GM23338 (cell line): ENCODE measurements at regions not wholly inside any gene's neighbourhood (a gene's known extent, or its start where the extent isn't known, plus 50 kb on each side); places are given as distances from the start of the nearest gene placed in this dataset.

Experiments
- ATAC-seq: fragments of 200-7000 bp; cut with Tn5 transposase; 3 replicates; pipeline ENCODE4 v1.9.1; 2020
- DNase-seq: peaks from one replicate; pipeline ENCODE4 v3.0.0-alpha.2; 2015; ENCODE audit warnings: low spot score
- H2AFZ ChIP-seq: fragments of 200-600 bp; sonication (generic); 2 replicates; pipeline ENCODE4 v1.8.0; 2016; ENCODE audit warnings: antibody characterized with exemption, mild to moderate bottlenecking, moderate library complexity
- H3F3A ChIP-seq: fragments of 200-600 bp; sonication (generic); replicated peaks from 2 replicates; pipeline ENCODE4 v1.8.0; 2017; ENCODE audit warnings: antibody characterized with exemption, mixed run types, low read depth
- H3K27ac ChIP-seq: fragments of 200-600 bp; sonication (generic); 2 replicates; pipeline ENCODE4 v1.6.1; 2016; ENCODE audit warnings: low read depth
- H3K27me3 ChIP-seq: fragments of 200-600 bp; sonication (generic); 2 replicates; pipeline ENCODE4 v1.8.0; 2016; ENCODE audit warnings: mild to moderate bottlenecking, mixed run types, moderate library complexity; ENCODE audit not compliant: insufficient read depth
- H3K36me3 ChIP-seq: fragments of 200-600 bp; sonication (generic); 2 replicates; pipeline ENCODE4 v1.8.0; 2016; ENCODE audit warnings: mild to moderate bottlenecking; ENCODE audit not compliant: insufficient read depth
- H3K4me1 ChIP-seq: fragments of 200-600 bp; sonication (generic); 2 replicates; pipeline ENCODE4 v1.8.0; 2016; ENCODE audit warnings: mild to moderate bottlenecking, moderate library complexity; ENCODE audit not compliant: insufficient read depth
- H3K4me2 ChIP-seq: fragments of 200-600 bp; sonication (generic); 2 replicates; pipeline ENCODE4 v1.7.1; 2017; ENCODE audit warnings: mixed run types
- H3K4me3 ChIP-seq: fragments of 200-600 bp; sonication (generic); 2 replicates; pipeline ENCODE4 v1.6.1; 2016; ENCODE audit warnings: mixed run types
- H3K79me2 ChIP-seq: fragments of 200-600 bp; sonication (generic); replicated peaks from 2 replicates; pipeline ENCODE4 v1.8.0; 2017; ENCODE audit warnings: mild to moderate bottlenecking; ENCODE audit not compliant: insufficient read depth
- H3K9me2 ChIP-seq: fragments of 200-600 bp; sonication (generic); 2 replicates; pipeline ENCODE4 v1.8.0; 2017; ENCODE audit not compliant: insufficient read depth
- H4K20me1 ChIP-seq: fragments of 200-600 bp; sonication (generic); replicated peaks from 2 replicates; pipeline ENCODE4 v1.8.0; 2017; ENCODE audit warnings: mild to moderate bottlenecking; ENCODE audit not compliant: insufficient read depth
- H3K27ac Mint-ChIP-seq: 2 replicates; pipeline ENCODE4 v1.8.0; 2020; ENCODE audit warnings: inconsistent platforms, mild to moderate bottlenecking, moderate library complexity, mixed read lengths
- H3K27me3 Mint-ChIP-seq: 3 replicates; pipeline ENCODE4 v1.8.0; 2022; ENCODE audit warnings: low read depth, mild to moderate bottlenecking, moderate library complexity, mixed read lengths, inconsistent platforms; ENCODE audit not compliant: insufficient read depth, poor library complexity
- H3K36me3 Mint-ChIP-seq: 3 replicates; pipeline ENCODE4 v1.8.0; 2021; ENCODE audit warnings: low read depth, mild to moderate bottlenecking, inconsistent platforms, moderate library complexity, mixed read lengths
- H3K4me1 Mint-ChIP-seq: 3 replicates; pipeline ENCODE4 v1.8.0; 2020; ENCODE audit warnings: mild to moderate bottlenecking, inconsistent platforms, mixed read lengths
- H3K4me3 Mint-ChIP-seq: 3 replicates; pipeline ENCODE4 v1.8.0; 2021; ENCODE audit warnings: moderate library complexity, mild to moderate bottlenecking, inconsistent platforms, mixed read lengths
- H3K9me3 Mint-ChIP-seq: 3 replicates; pipeline ENCODE4 v1.8.0; 2020; ENCODE audit warnings: moderate library complexity, mild to moderate bottlenecking, inconsistent platforms, mixed read lengths
- CREB1 ChIP-seq: fragments of 250-450 bp; sonication (Bioruptor Pico); IDR thresholded peaks from 2 replicates; pipeline ENCODE4 v1.5.0; 2020; ENCODE audit warnings: low read depth, mild to moderate bottlenecking, moderate library complexity
- ETS1 ChIP-seq: IDR thresholded peaks from 2 replicates; pipeline ENCODE4 v1.6.1; 2016; ENCODE audit warnings: antibody characterized with exemption
- EZH2 ChIP-seq: fragments of 200-600 bp; sonication (generic); IDR thresholded peaks from one replicate; pipeline ENCODE4 v1.8.0; 2017; ENCODE audit warnings: antibody characterized with exemption, mild to moderate bottlenecking, low read depth; ENCODE audit not compliant: unreplicated experiment
- EZH2phosphoT487 ChIP-seq: fragments of 200-600 bp; sonication (generic); IDR thresholded peaks from one replicate; pipeline ENCODE4 v1.8.1; 2018; ENCODE audit warnings: antibody characterized with exemption; ENCODE audit not compliant: unreplicated experiment
- NANOG ChIP-seq: IDR thresholded peaks from 2 replicates; pipeline ENCODE4 v1.6.1; 2016; ENCODE audit warnings: antibody characterized with exemption, borderline replicate concordance
- STAT1 ChIP-seq: IDR thresholded peaks from one replicate; pipeline ENCODE4 v1.6.1; 2016; ENCODE audit warnings: antibody characterized with exemption; ENCODE audit not compliant: unreplicated experiment
- ZNF114 ChIP-seq: fragments of 250-450 bp; sonication (Bioruptor Pico); IDR thresholded peaks from 2 replicates; pipeline ENCODE4 v1.5.0; 2020; ENCODE audit warnings: mild to moderate bottlenecking, moderate library complexity
- ZNF331 ChIP-seq: fragments of 250-450 bp; sonication (Bioruptor Pico); IDR thresholded peaks from 2 replicates; pipeline ENCODE4 v1.5.0; 2020; ENCODE audit warnings: low read depth, mild to moderate bottlenecking, moderate library complexity
- TF ChIP-seq, protein P1 (sequence below), 2 experiments: fragments of 200-600 bp in 1 of 2; sonication (generic) in 1 of 2; conservative IDR thresholded peaks; 2 replicates each; pipeline versions ENCODE4 v1.5.1 to v1.6.1; 2016 to 2017; ENCODE audit warnings: antibody characterized with exemption in 2 of 2, low read depth in 2 of 2, mild to moderate bottlenecking in 2 of 2, moderate library complexity in 1 of 2
- TF ChIP-seq, protein P2 (sequence below): fragments of 250-450 bp; sonication (Bioruptor Pico); IDR thresholded peaks from 2 replicates; pipeline ENCODE4 v1.5.0; 2020; ENCODE audit warnings: mild to moderate bottlenecking, moderate library complexity

- Mint-ChIP-seq H3K4me3 (no peak overlapping the region), H3K27ac (no peak overlapping the region), H3K36me3 (no peaks in the 10 kb centered on the region), H3K4me1 (peaks cover 17% of the 10 kb centered on the region), H3K9me3 (no peaks in the 10 kb centered on the region), H3K27me3 (peaks cover 5% of the 10 kb centered on the region)
- H3F3A ChIP-seq = no peaks in the 10 kb centered on the region
- TF ChIP-seq ZNF114 (CRISPR knock-in tag) (no peak), EZH2phosphoT487 (no peak), EZH2 (no peak), CREB1 (CRISPR knock-in tag) (no peak), STAT1 (no peak), ZNF331 (CRISPR knock-in tag) (no peak), ETS1 (no peak), NANOG (no peak)
- TF ChIP-seq, protein P1, sequence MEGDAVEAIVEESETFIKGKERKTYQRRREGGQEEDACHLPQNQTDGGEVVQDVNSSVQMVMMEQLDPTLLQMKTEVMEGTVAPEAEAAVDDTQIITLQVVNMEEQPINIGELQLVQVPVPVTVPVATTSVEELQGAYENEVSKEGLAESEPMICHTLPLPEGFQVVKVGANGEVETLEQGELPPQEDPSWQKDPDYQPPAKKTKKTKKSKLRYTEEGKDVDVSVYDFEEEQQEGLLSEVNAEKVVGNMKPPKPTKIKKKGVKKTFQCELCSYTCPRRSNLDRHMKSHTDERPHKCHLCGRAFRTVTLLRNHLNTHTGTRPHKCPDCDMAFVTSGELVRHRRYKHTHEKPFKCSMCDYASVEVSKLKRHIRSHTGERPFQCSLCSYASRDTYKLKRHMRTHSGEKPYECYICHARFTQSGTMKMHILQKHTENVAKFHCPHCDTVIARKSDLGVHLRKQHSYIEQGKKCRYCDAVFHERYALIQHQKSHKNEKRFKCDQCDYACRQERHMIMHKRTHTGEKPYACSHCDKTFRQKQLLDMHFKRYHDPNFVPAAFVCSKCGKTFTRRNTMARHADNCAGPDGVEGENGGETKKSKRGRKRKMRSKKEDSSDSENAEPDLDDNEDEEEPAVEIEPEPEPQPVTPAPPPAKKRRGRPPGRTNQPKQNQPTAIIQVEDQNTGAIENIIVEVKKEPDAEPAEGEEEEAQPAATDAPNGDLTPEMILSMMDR (conservative IDR thresholded peaks at IDR 0.05; ENCODE audit: low read depth in 2 of 2) = no peak
- H2AFZ ChIP-seq = no peak overlapping the region
- H3K4me1 ChIP-seq = peaks cover 15% of the 10 kb centered on the region
- no peaks in the 10 kb centered on the region for H3K79me2 ChIP-seq
- H3K27me3 ChIP-seq = no peaks in the 10 kb centered on the region
- DNase-seq (peak; percentile 29), ATAC-seq (peak; percentile 24; the same call in 2 of the 3 replicates)
- H3K27ac ChIP-seq = no peak overlapping the region
- no peaks in the 10 kb centered on the region for H3K36me3 ChIP-seq
- H3K4me2 ChIP-seq = peak overlapping the region; percentile 55; the same call in 1 of the 2 replicates
- no peaks in the 10 kb centered on the region for H4K20me1 ChIP-seq
- H3K9me2 ChIP-seq = peaks cover 7% of the 10 kb centered on the region; the same call in 1 of the 2 replicates
- no peak overlapping the region for H3K4me3 ChIP-seq
Observed at GRCh38 chr12:105744371-105745058, 394.2 kb downstream of the NUAK1 start.

GRCh38 chr12:105745811-105746210, 392.9 kb downstream of the NUAK1 start:
- no peak overlapping the region for H2AFZ ChIP-seq
- no peak overlapping the region for H3K4me2 ChIP-seq
- H3K4me3 Mint-ChIP-seq = no peak overlapping the region
- no peaks in the 10 kb centered on the region for H3K27me3 ChIP-seq
- H3K27me3 Mint-ChIP-seq = peaks cover 5% of the 10 kb centered on the region
- H3K27ac ChIP-seq = no peak overlapping the region
- no peaks in the 10 kb centered on the region for H3F3A ChIP-seq
- H3K4me1 ChIP-seq = peaks cover 2% of the 10 kb centered on the region
- peaks cover 17% of the 10 kb centered on the region for H3K4me1 Mint-ChIP-seq
- H3K79me2 ChIP-seq = no peaks in the 10 kb centered on the region
- H3K27ac Mint-ChIP-seq = no peak overlapping the region
- H3K36me3 ChIP-seq = no peaks in the 10 kb centered on the region
- no peaks in the 10 kb centered on the region for H3K36me3 Mint-ChIP-seq
- H3K4me3 ChIP-seq = no peak overlapping the region
- no peaks in the 10 kb centered on the region for H4K20me1 ChIP-seq
- H3K9me3 Mint-ChIP-seq = no peaks in the 10 kb centered on the region
- peaks cover 7% of the 10 kb centered on the region; the same call in 1 of the 2 replicates for H3K9me2 ChIP-seq
- no peak for DNase-seq
- ATAC-seq = no peak
- TF ChIP-seq EZH2phosphoT487 (no peak), STAT1 (no peak), NANOG (no peak)
- TF ChIP-seq, protein P2, sequence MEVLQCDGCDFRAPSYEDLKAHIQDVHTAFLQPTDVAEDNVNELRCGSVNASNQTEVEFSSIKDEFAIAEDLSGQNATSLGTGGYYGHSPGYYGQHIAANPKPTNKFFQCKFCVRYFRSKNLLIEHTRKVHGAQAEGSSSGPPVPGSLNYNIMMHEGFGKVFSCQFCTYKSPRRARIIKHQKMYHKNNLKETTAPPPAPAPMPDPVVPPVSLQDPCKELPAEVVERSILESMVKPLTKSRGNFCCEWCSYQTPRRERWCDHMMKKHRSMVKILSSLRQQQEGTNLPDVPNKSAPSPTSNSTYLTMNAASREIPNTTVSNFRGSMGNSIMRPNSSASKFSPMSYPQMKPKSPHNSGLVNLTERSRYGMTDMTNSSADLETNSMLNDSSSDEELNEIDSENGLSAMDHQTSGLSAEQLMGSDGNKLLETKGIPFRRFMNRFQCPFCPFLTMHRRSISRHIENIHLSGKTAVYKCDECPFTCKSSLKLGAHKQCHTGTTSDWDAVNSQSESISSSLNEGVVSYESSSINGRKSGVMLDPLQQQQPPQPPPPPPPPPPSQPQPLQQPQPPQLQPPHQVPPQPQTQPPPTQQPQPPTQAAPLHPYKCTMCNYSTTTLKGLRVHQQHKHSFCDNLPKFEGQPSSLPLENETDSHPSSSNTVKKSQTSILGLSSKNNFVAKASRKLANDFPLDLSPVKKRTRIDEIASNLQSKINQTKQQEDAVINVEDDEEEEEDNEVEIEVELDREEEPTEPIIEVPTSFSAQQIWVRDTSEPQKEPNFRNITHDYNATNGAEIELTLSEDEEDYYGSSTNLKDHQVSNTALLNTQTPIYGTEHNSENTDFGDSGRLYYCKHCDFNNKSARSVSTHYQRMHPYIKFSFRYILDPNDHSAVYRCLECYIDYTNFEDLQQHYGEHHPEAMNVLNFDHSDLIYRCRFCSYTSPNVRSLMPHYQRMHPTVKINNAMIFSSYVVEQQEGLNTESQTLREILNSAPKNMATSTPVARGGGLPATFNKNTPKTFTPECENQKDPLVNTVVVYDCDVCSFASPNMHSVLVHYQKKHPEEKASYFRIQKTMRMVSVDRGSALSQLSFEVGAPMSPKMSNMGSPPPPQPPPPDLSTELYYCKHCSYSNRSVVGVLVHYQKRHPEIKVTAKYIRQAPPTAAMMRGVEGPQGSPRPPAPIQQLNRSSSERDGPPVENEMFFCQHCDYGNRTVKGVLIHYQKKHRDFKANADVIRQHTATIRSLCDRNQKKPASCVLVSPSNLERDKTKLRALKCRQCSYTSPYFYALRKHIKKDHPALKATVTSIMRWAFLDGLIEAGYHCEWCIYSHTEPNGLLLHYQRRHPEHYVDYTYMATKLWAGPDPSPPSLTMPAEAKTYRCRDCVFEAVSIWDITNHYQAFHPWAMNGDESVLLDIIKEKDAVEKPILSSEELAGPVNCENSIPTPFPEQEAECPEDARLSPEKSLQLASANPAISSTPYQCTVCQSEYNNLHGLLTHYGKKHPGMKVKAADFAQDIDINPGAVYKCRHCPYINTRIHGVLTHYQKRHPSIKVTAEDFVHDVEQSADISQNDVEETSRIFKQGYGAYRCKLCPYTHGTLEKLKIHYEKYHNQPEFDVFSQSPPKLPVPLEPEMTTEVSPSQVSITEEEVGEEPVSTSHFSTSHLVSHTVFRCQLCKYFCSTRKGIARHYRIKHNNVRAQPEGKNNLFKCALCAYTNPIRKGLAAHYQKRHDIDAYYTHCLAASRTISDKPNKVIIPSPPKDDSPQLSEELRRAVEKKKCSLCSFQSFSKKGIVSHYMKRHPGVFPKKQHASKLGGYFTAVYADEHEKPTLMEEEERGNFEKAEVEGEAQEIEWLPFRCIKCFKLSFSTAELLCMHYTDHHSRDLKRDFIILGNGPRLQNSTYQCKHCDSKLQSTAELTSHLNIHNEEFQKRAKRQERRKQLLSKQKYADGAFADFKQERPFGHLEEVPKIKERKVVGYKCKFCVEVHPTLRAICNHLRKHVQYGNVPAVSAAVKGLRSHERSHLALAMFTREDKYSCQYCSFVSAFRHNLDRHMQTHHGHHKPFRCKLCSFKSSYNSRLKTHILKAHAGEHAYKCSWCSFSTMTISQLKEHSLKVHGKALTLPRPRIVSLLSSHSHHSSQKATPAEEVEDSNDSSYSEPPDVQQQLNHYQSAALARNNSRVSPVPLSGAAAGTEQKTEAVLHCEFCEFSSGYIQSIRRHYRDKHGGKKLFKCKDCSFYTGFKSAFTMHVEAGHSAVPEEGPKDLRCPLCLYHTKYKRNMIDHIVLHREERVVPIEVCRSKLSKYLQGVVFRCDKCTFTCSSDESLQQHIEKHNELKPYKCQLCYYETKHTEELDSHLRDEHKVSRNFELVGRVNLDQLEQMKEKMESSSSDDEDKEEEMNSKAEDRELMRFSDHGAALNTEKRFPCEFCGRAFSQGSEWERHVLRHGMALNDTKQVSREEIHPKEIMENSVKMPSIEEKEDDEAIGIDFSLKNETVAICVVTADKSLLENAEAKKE (CRISPR knock-in tag) = no peak
